GM20000 (cell line): ENCODE measurements at regions not wholly inside any gene's neighbourhood (a gene's known extent, or its start where the extent isn't known, plus 50 kb on each side); places are given as distances from the start of the nearest gene placed in this dataset.

Experiments used
- DNase-seq: peaks from one replicate; pipeline ENCODE4 v3.0.0; 2012; ENCODE audit warnings: low spot score
- TF ChIP-seq, protein P1 (sequence below): IDR thresholded peaks from 2 replicates; pipeline ENCODE4 v1.5.1; 2012; ENCODE audit warnings: mild to moderate bottlenecking, control low read depth; ENCODE audit errors: extremely low read depth, missing control alignments

DNA sequence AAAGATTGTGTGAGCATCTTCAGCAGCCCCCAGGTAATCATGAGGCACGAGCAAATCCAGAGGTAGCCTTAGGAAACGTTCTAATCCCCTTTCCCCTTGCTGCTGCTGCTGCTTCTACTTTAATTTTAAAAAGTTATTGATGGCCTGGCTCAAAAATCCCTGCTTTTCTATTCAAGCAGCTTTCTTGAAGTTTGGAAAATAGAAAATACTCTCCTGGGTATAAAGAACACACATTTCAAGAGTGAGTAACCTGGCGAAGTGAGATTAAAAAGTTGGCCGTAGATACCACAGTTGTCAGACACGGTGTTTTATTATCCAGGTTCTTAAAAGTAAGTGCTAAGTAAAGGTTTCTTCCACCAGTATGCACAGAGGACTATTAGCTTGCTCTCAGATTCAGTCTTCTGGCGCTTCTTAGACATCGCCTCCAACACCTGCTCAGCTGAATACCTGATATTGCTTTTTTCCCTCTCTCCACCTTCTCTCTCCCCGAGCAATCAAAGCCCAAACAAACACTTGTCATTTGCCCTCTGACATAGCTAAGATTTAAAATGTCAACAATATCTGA is 150.7 kb downstream of the EDN3 start:
- DNase-seq: no peak
- TF ChIP-seq, protein P1, sequence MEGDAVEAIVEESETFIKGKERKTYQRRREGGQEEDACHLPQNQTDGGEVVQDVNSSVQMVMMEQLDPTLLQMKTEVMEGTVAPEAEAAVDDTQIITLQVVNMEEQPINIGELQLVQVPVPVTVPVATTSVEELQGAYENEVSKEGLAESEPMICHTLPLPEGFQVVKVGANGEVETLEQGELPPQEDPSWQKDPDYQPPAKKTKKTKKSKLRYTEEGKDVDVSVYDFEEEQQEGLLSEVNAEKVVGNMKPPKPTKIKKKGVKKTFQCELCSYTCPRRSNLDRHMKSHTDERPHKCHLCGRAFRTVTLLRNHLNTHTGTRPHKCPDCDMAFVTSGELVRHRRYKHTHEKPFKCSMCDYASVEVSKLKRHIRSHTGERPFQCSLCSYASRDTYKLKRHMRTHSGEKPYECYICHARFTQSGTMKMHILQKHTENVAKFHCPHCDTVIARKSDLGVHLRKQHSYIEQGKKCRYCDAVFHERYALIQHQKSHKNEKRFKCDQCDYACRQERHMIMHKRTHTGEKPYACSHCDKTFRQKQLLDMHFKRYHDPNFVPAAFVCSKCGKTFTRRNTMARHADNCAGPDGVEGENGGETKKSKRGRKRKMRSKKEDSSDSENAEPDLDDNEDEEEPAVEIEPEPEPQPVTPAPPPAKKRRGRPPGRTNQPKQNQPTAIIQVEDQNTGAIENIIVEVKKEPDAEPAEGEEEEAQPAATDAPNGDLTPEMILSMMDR: no peak

DNA sequence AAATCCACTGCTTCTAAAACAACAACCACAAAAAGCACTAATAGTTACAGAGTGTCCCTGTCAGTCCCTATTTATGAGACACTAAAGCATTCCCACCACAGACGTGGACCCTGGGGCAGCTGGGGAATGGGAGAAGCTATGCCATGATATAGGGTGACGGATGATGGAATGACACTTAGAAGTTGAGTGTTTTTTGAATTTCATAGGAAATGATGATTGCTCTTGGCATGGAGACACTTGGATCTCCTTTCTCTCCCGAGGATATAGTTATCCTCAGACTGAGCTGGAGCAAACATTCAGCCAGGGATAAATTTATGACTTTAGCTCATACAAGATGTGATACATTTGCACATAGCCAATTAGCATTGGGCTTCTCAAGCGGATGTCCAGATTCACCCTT is 151.2 kb downstream of the EDN3 start:
- no peak for DNase-seq
- TF ChIP-seq, protein P1: no peak

DNA sequence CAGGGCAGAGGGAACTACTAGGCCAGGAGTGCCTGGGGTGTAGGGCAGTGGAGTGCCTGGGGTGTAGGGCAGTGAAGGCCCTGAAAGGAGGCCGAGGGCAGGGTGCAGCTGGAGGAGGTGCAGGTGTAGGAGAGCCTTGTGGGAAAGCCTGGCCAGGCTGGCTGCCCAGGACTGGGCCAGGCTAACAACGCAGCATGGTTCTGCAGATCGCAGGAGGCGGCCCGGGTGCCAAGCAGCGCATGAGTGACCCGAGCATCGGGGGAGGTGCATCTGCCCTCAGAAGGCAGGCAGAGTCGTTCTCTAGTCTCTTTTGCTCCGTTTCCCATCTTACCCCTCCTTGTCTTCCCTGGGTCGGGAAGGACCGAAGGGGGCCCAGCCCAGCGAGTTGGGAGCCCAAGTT is 151.5 kb upstream of the PHACTR3 start:
- DNase-seq: no peak
- TF ChIP-seq, protein P1: no peak

DNA sequence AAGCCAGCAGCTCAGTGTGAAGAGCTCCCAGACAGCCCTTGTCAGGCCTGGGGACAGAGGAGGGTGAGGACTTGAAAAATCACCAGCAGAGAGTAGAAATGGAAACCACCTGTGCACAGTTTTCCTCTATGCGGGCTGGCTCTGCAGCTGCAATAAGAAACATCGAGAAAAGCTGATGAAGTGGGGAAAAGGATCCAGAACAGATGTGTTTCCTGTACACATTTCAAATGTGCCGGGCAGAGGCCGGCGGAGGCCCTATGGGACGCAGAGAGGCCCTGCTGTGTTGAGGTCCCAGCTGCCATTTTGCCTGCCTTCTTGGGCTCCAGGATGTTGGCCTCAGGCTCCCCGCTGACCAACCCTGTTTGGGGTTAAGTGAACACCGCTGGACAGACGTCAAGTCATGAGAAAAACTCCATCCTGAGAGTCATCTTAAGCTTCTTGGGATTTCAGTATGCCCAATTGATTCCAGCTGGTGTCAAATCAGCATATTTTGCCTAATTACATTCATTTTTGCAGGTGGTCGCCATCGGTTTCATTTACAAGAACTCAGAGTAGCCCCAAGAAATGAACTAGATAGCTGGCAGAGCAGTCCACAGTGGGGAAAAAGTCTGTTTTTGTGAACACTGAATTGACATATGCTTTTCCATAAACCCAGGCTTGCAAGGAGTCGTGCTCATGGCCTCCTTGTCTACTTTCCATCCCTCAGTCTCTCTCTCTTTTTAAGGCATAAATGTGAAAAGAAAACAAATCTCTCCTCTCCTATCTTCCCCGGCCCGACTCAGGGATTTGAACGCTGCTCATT is 150.4 kb upstream of the PHACTR3 start:
- TF ChIP-seq, protein P1: no peak
- no peak for DNase-seq

DNA sequence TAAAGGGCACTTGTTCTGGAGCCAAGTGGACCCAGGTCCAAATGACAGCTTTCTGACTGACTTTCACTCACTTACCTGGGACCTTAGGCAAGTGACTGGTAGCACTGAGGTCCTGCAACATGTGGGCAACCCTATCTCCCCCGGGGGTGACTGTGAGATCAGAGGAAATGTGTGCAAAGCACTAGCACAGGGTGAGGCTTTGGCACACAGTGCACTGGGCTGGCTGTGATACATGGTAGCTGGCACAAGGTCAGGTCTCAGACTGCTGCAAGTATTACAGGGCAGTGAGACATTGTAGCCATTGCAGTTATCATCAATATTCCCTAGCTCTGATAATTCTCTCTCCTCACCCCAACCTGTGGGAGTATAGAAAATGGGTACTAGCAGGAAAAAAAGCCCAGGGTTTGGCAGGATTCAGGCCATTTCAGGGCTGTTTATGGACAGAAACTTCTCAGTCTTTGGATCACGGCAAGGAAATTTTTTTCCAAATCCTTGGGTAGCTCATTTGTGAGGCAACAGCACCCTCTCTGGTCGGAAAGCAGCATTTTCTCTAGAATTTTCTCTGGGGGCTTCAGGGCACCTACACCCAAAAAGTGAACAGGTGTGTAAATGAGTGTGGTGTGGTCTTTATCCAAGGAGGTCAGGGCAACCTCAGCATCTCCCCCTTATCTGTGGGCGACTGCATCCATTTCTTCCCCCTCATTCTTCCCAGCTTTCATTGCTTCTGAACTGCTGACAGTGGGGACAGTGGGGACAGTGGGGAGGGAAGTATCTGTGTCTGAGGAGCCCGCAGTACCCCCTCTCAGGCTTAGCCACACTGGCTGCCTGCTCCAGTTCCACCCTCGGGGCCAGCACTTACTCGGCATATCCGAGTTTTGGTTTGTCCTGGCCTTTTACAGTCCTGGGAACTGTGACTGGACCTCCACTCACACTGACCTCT is 148.7 kb upstream of the PHACTR3 start:
- TF ChIP-seq, protein P1: peak; percentile 29
- peak; percentile 38 for DNase-seq

DNA sequence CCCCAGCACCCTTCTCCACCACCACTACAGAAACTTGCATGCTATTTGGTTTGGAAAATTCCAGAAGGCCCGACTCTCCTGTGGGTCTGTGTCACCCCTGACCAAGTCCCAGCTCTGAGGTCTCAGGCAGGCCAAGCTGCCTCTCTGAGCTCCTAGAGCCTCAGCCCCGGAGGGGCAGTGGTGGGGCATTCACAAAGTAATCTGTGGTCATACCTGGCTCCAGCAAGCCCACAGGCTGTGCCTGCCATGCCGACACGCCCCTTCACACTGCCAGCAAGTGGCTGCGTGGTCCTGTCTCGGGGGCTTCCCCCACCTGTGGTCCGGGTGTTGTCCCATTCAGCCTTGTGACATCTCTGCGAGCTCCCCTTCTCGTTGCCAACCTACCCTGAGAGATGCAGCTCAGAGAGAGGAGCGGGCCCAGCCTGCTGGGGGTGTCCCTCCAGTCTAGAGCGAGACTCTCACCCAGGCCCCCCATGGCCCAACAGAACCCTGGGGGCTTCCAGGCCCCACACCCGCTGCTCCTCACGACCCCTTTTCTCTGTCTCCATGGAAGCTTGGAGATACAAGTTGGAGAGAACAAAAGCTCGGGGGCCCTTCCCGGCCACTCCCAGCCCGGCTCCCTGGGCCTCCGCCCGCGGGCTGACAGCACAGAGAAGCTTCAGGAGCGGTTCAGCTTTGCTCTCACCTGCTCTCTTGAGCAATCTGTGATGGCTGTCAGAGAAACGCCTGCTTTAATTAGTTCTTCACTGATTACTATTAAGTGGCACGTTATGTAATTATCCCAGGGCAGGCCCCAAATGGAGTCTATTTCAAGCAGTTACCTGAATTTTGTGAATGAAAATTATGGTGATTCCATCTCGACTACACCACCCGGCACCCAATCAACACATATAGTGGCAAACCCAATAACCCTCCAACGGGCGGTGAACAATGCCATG is 147.7 kb upstream of the PHACTR3 start:
- no peak for DNase-seq

More for the DNA sequence above, 147.7 kb upstream of the PHACTR3 start:
- TF ChIP-seq, protein P1: no peak
